HG03469 (cell line): ENCODE measurements at regions not wholly inside any gene's neighbourhood (a gene's known extent, or its start where the extent isn't known, plus 50 kb on each side); places are given as distances from the start of the nearest gene placed in this dataset.
"Not testable (repeated sequence)": the region's sequence is repeated elsewhere in the genome, so short reads cannot be mapped to it uniquely, and the experiment has no call there.

Experiments used
- ATAC-seq: cut with Tn5 transposase; IDR thresholded peaks from one replicate; pipeline ENCODE4 v1.9.1; 2021; ENCODE audit warnings: mild to moderate bottlenecking, moderate library complexity, moderate number of reproducible peaks; ENCODE audit not compliant: unreplicated experiment

- ATAC-seq, result peak; percentile 44
Measured at GRCh38 chr6:6810727-6811126, 222.2 kb downstream of the LY86 start.

GRCh38 chr6:6811128-6812009, 222.8 kb downstream of the LY86 start:
- no peak for ATAC-seq

GRCh38 chr6:6812427-6812826, 223.9 kb downstream of the LY86 start:
- no peak for ATAC-seq

GRCh38 chr6:6815732-6816131, 227.2 kb downstream of the LY86 start:
- no peak for ATAC-seq

- ATAC-seq, result no peak
Measured at GRCh38 chr6:6816716-6817115, 228.2 kb downstream of the LY86 start.

GRCh38 chr6:6818078-6818639, 229.6 kb downstream of the LY86 start:
- no peak for ATAC-seq

GRCh38 chr6:6820641-6821238, 232.2 kb downstream of the LY86 start:
- no peak for ATAC-seq

- ATAC-seq, result no peak
Measured at GRCh38 chr6:6821639-6822261, 233.2 kb downstream of the LY86 start.

- ATAC-seq, result no peak
Measured at GRCh38 chr6:6823030-6823429, 234.5 kb downstream of the LY86 start.

GRCh38 chr6:6823568-6824224, 235.2 kb downstream of the LY86 start:
- ATAC-seq, result no peak

- ATAC-seq, result no peak
Measured at GRCh38 chr6:6824381-6824780, 235.9 kb downstream of the LY86 start.

- ATAC-seq, result no peak
Measured at GRCh38 chr6:6825193-6825784, 236.8 kb downstream of the LY86 start.

GRCh38 chr6:6826095-6826901, 237.8 kb downstream of the LY86 start:
- peak; percentile 61 for ATAC-seq

GRCh38 chr6:6826961-6827360, 238.4 kb downstream of the LY86 start:
- no peak for ATAC-seq

- no peak for ATAC-seq
Measured at GRCh38 chr6:6829872-6830685, 241.6 kb downstream of the LY86 start.

GRCh38 chr6:6830686-6831063, 242.2 kb downstream of the LY86 start:
- ATAC-seq, result not testable (repeated sequence)

- no peak for ATAC-seq
Measured at GRCh38 chr6:6832439-6832838, 243.9 kb downstream of the LY86 start.

GRCh38 chr6:6834356-6835222, 246.1 kb downstream of the LY86 start:
- no peak for ATAC-seq
